ENCODE measurements at regions not wholly inside any gene's neighbourhood (a gene's known extent, or its start where the extent isn't known, plus 50 kb on each side); places are given as distances from the start of the nearest gene placed in this dataset.
"Not testable (repeated sequence)": the region's sequence is repeated elsewhere in the genome, so short reads cannot be mapped to it uniquely, and the experiment has no call there.

DNA sequence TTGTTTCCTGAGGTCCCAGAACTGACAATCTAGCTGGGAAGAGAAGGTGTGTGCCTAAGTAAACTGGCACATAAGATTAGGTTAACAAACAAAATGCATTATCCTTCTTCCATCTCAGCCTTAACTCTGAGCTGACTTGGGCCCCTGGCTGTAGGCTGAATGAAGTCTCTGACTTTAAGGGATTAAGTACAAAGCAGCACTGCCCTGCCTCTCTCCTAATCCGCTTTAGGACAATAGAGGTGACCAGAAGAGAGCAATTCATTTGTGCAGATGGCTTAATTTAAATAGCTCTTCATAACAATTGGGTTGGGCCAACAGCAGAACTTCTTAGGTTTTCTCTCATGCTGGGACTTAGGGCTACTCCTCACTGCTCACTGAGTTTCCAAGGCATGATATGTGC is 181.6 kb upstream of the SOX14 start:
- no peak for DNase-seq (ENCODE audit: extremely low read depth, low read depth)
- no peak for TF ChIP-seq CTCF (IDR thresholded peaks at IDR 0.05; ENCODE audit: low read depth, low read length)

- no peak for TF ChIP-seq CTCF (IDR thresholded peaks at IDR 0.05; ENCODE audit: low read depth, low read length)
- no peak for DNase-seq (ENCODE audit: extremely low read depth, low read depth)
Measured at GRCh38 chr3:137583256-137583655, 180.9 kb upstream of the SOX14 start.

DNA sequence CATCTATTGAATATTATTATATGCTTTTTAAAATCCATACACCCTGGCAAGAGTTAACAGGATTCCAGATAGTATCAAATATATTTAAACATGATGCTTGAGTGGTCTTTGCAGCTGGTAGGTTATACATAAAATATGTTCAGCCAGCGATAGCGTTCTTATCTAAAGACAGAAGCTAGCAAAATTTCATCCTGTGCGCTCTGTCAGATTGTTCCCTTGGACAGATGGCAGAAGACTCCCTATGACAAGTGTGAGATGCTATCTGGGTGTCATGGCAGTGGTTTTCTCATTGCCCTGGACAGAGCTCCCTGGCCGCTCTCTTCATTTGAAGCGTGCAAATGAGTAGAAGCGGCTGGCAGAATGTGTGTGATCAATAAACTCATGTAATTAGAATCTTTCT is 175.2 kb upstream of the SOX14 start:
- DNase-seq (ENCODE audit: extremely low read depth, low read depth), result no peak
- TF ChIP-seq CTCF (IDR thresholded peaks at IDR 0.05; ENCODE audit: low read depth, low read length), result no peak

DNA sequence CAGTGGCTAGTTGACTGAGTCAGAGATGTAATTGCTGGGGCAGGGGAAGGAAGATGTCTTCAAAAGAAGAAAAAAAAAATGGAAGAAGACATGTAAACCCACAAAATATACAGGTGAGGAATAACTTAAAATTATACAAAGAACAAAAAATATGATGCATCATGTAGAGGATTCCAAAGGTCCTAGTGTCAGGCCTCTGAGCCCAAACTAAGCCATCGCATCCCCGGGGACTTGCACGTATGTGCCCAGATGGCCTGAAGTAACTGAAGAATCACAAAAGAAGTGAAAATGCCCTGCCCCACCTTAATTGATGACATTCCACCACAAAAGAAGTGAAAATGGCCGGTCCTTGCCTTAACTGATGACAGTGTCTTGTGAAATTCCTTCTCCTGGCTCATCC is 168.7 kb upstream of the SOX14 start:
- DNase-seq (ENCODE audit: extremely low read depth, low read depth), result not testable (repeated sequence)

- no peak for DNase-seq (ENCODE audit: extremely low read depth, low read depth)
- no peak for TF ChIP-seq CTCF (IDR thresholded peaks at IDR 0.05; ENCODE audit: low read depth, low read length)
Measured at GRCh38 chr3:137610723-137611122, 153.4 kb upstream of the SOX14 start.

GRCh38 chr3:137612291-137612690 is 151.8 kb upstream of the SOX14 start:
- DNase-seq (ENCODE audit: extremely low read depth, low read depth), result no peak
- TF ChIP-seq CTCF (IDR thresholded peaks at IDR 0.05; ENCODE audit: low read depth, low read length), result no peak

DNA sequence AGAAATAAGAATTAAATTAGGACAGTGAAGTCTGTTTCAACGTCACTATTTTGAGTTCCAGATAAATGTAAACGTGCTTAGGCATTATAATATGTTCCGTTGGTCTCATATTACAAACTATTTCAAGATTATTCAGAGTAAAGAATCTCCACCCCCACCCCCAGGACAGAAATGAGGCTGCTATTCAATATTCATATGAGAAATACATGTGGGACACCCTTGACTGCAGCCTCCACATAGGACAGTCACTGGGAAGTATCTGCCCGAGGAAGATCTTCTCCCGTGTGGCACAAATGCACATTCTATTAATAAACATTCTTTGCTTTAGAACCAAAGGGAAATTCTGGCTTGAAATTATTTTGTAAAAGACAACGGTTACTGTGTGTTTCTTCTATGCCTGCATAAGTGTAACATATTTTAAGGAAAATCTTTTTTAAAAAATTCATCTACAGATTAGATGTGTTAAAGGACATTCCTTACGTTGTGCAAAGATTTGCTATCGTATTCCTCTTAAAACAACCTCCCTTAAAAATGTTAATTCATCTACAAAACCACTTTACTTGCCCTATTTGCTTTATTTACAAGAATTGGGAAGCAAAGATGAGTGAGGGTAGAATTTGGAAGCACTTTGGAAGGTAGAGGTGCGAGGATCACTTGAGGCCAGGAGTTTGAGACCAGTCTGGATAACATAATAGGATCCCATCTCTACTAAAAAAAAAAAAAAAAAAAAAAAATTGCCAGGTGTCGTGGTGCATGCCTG is 148.3 kb upstream of the SOX14 start:
- no peak for TF ChIP-seq CTCF (IDR thresholded peaks at IDR 0.05; ENCODE audit: low read depth, low read length)

More for the DNA sequence above, 148.3 kb upstream of the SOX14 start:
- no peak for DNase-seq (ENCODE audit: extremely low read depth, low read depth)
